ENCODE measurements at regions not wholly inside any gene's neighbourhood (a gene's known extent, or its start where the extent isn't known, plus 50 kb on each side); places are given as distances from the start of the nearest gene placed in this dataset.

GRCh38 chr13:105048677-105049076 lies 1486.8 kb downstream of the EFNB2 start:
- no peak for DNase-seq (ENCODE audit: low read depth)
- TF ChIP-seq, protein P1, sequence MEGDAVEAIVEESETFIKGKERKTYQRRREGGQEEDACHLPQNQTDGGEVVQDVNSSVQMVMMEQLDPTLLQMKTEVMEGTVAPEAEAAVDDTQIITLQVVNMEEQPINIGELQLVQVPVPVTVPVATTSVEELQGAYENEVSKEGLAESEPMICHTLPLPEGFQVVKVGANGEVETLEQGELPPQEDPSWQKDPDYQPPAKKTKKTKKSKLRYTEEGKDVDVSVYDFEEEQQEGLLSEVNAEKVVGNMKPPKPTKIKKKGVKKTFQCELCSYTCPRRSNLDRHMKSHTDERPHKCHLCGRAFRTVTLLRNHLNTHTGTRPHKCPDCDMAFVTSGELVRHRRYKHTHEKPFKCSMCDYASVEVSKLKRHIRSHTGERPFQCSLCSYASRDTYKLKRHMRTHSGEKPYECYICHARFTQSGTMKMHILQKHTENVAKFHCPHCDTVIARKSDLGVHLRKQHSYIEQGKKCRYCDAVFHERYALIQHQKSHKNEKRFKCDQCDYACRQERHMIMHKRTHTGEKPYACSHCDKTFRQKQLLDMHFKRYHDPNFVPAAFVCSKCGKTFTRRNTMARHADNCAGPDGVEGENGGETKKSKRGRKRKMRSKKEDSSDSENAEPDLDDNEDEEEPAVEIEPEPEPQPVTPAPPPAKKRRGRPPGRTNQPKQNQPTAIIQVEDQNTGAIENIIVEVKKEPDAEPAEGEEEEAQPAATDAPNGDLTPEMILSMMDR (conservative IDR thresholded peaks at IDR 0.05; ENCODE audit: control insufficient read depth, insufficient read depth, low read depth, low read length) = no peak

GRCh38 chr13:105047676-105048295 lies 1487.7 kb downstream of the EFNB2 start:
- DNase-seq (ENCODE audit: low read depth) = no peak
- TF ChIP-seq, protein P1 (conservative IDR thresholded peaks at IDR 0.05; ENCODE audit: control insufficient read depth, insufficient read depth, low read depth, low read length) = no peak
- H3K4me3 ChIP-seq (ENCODE audit: control insufficient read depth, low read depth, low read length) = no peak overlapping the region

More at GRCh38 chr13:105048677-105049076, 1486.8 kb downstream of the EFNB2 start:
- no peak overlapping the region for H3K4me3 ChIP-seq (ENCODE audit: control insufficient read depth, low read depth, low read length)

DNA sequence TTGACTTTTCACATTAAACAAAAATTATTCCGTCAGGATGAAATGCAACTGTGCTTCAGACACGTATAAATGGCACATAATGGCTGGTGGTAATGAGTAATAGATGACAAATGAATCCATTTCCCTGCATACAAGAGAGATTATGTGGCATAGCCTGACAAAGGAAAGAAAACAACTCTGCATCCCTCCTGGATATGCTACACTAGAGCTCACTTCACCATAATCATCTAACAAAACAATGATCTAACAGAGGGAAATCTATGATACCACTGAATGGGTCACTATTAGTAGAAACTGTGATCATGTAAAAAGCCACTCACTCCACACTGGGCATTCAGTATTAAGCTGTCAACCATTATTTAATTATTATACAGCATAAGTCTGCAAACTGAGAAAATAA lies 1498.4 kb downstream of the EFNB2 start:
- DNase-seq (ENCODE audit: low read depth) = no peak
- TF ChIP-seq, protein P1 (conservative IDR thresholded peaks at IDR 0.05; ENCODE audit: control insufficient read depth, insufficient read depth, low read depth, low read length) = no peak

DNA sequence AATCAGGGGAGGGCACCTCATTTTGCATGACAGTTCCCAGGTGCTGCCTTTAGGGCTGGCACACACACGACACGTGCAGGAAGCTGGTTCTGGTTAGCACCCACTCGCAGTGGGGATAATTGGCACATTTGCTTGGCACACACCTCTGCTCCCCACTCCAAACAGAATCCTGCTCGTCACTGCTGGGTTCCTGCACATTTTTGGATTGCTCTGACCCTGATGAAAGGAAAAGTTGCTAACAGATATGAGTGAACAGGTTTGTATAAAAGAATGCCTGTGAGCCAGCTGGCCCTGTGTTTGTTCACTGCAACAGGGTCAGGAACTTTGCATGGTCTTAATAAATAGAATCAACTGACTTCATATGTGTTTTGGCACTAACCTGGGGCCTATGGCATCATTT lies 1500.4 kb downstream of the EFNB2 start:
- TF ChIP-seq, protein P1 (conservative IDR thresholded peaks at IDR 0.05; ENCODE audit: control insufficient read depth, insufficient read depth, low read depth, low read length) = no peak
- no peak for DNase-seq (ENCODE audit: low read depth)
- H3K4me3 ChIP-seq (ENCODE audit: control insufficient read depth, low read depth, low read length) = no peak overlapping the region

More for the DNA sequence above, 1498.4 kb downstream of the EFNB2 start:
- H3K4me3 ChIP-seq (ENCODE audit: control insufficient read depth, low read depth, low read length) = no peak overlapping the region

- TF ChIP-seq, protein P1 (conservative IDR thresholded peaks at IDR 0.05; ENCODE audit: control insufficient read depth, insufficient read depth, low read depth, low read length) = no peak
- no peak for DNase-seq (ENCODE audit: low read depth)
- no peak overlapping the region for H3K4me3 ChIP-seq (ENCODE audit: control insufficient read depth, low read depth, low read length)
Measured at GRCh38 chr13:105033999-105034398, 1501.5 kb downstream of the EFNB2 start.

DNA sequence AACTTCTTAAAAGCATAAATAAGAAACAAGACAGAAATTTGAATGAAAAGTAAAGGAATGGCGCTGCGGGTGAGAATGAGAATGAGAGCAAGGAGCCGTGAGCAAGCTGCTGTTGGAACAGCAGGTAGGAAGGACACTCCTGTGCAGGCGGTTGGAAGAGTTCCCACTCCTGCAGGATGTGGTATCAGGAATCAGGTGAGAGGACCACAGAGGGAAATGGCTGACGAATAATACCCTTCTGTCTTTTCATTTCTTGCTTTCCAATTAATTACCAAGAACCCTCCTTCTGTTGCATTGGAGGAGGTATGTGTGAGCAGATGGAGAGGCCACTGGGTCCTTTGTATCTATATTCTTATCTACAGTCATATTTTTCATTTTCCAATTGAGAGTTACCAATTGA lies 1504.2 kb downstream of the EFNB2 start:
- TF ChIP-seq, protein P1 (conservative IDR thresholded peaks at IDR 0.05; ENCODE audit: control insufficient read depth, insufficient read depth, low read depth, low read length) = no peak
- no peak overlapping the region for H3K4me3 ChIP-seq (ENCODE audit: control insufficient read depth, low read depth, low read length)
- DNase-seq (ENCODE audit: low read depth) = no peak

- no peak overlapping the region for H3K4me3 ChIP-seq (ENCODE audit: control insufficient read depth, low read depth, low read length)
- no peak for DNase-seq (ENCODE audit: low read depth)
- TF ChIP-seq, protein P1 (conservative IDR thresholded peaks at IDR 0.05; ENCODE audit: control insufficient read depth, insufficient read depth, low read depth, low read length) = no peak
Measured at GRCh38 chr13:105030851-105031250, 1504.6 kb downstream of the EFNB2 start.
